GM21515 (cell line): ENCODE measurements at regions not wholly inside any gene's neighbourhood (a gene's known extent, or its start where the extent isn't known, plus 50 kb on each side); places are given as distances from the start of the nearest gene placed in this dataset.
"Not testable (repeated sequence)": the region's sequence is repeated elsewhere in the genome, so short reads cannot be mapped to it uniquely, and the experiment has no call there.

Experiments
- ATAC-seq: cut with Tn5 transposase; IDR thresholded peaks from one replicate; pipeline ENCODE4 v1.9.1; 2021; ENCODE audit not compliant: unreplicated experiment

- ATAC-seq, result no peak
These were observed 127.1 kb downstream of the MRPS30 start for GRCh38 chr5:44935871-44936270.

- ATAC-seq, result no peak
These were observed 133.8 kb downstream of the MRPS30 start for GRCh38 chr5:44942524-44943001.

GRCh38 chr5:44943647-44944046 lies 134.9 kb downstream of the MRPS30 start:
- no peak for ATAC-seq

GRCh38 chr5:44945743-44946142 lies 137.0 kb downstream of the MRPS30 start:
- ATAC-seq, result no peak

GRCh38 chr5:44949687-44950086 lies 140.9 kb downstream of the MRPS30 start:
- ATAC-seq, result no peak

- ATAC-seq, result no peak
These were observed 142.6 kb downstream of the MRPS30 start for GRCh38 chr5:44951371-44951770.

- ATAC-seq, result peak; percentile 83
These were observed 143.6 kb downstream of the MRPS30 start for GRCh38 chr5:44952376-44952775.

GRCh38 chr5:44953078-44953477 lies 144.3 kb downstream of the MRPS30 start:
- ATAC-seq, result no peak

- not testable (repeated sequence) for ATAC-seq
These were observed 150.3 kb downstream of the MRPS30 start for GRCh38 chr5:44958943-44959454.

- ATAC-seq, result no peak
These were observed 161.1 kb downstream of the MRPS30 start for GRCh38 chr5:44969825-44970224.

GRCh38 chr5:44970963-44971362 lies 162.2 kb downstream of the MRPS30 start:
- not testable (repeated sequence) for ATAC-seq

- no peak for ATAC-seq
These were observed 166.1 kb downstream of the MRPS30 start for GRCh38 chr5:44974813-44975212.

- no peak for ATAC-seq
These were observed 173.0 kb downstream of the MRPS30 start for GRCh38 chr5:44981708-44982107.

- ATAC-seq, result no peak
These were observed 174.3 kb downstream of the MRPS30 start for GRCh38 chr5:44983006-44983405.

GRCh38 chr5:44987026-44987425 lies 178.3 kb downstream of the MRPS30 start:
- ATAC-seq, result no peak

GRCh38 chr5:44991693-44992092 lies 182.9 kb downstream of the MRPS30 start:
- no peak for ATAC-seq

GRCh38 chr5:44993286-44993685 lies 184.5 kb downstream of the MRPS30 start:
- ATAC-seq, result no peak

GRCh38 chr5:44997506-44997905 lies 188.8 kb downstream of the MRPS30 start:
- ATAC-seq, result no peak

- not testable (repeated sequence) for ATAC-seq
These were observed 198.4 kb downstream of the MRPS30 start for GRCh38 chr5:45007102-45007501.

GRCh38 chr5:45017568-45017967 lies 208.8 kb downstream of the MRPS30 start:
- no peak for ATAC-seq

GRCh38 chr5:45029553-45029952 lies 220.8 kb downstream of the MRPS30 start:
- ATAC-seq, result no peak

GRCh38 chr5:45035991-45036390 lies 227.2 kb downstream of the MRPS30 start:
- ATAC-seq, result no peak

- ATAC-seq, result no peak
These were observed 229.2 kb downstream of the MRPS30 start for GRCh38 chr5:45037927-45038326.
